ENCODE measurements at regions not wholly inside any gene's neighbourhood (a gene's known extent, or its start where the extent isn't known, plus 50 kb on each side); places are given as distances from the start of the nearest gene placed in this dataset.

DNA sequence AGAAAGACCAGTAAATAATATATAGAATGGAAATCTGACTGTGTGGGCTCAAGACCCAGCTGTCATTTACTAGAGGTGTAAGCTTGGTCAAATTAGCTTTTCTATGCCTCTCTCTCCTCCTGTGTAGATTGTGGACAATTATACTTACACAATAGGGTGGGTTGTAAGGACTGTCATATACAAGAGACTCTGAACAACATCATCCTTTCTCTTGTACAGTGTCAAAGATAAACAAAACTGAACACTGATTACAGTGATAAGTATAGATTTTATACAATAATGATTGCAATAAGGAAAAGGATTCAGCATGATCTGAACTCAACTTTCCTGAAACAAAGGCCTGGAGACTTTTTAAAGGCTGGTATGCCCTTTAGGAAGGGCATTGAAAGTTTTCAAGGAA is 429.2 kb upstream of the HS3ST1 start:
- intact Hi-C loops (cut with DNase I) = no loop called here
- Histone ChIP-seq H3K4me1 (no peaks in the 10 kb centered on the region), H3K27ac (no peak overlapping the region), H3K9me3 (peaks cover 0 to 16% (median 0%) of the 10 kb centered on the region in 11 donors), H3K27me3 (no peaks in the 10 kb centered on the region), H3K36me3 (no peaks in the 10 kb centered on the region), H3K4me3 (no peak overlapping the region)
- ATAC-seq (no peak), DNase-seq (no peak)
- TF ChIP-seq, protein P1, sequence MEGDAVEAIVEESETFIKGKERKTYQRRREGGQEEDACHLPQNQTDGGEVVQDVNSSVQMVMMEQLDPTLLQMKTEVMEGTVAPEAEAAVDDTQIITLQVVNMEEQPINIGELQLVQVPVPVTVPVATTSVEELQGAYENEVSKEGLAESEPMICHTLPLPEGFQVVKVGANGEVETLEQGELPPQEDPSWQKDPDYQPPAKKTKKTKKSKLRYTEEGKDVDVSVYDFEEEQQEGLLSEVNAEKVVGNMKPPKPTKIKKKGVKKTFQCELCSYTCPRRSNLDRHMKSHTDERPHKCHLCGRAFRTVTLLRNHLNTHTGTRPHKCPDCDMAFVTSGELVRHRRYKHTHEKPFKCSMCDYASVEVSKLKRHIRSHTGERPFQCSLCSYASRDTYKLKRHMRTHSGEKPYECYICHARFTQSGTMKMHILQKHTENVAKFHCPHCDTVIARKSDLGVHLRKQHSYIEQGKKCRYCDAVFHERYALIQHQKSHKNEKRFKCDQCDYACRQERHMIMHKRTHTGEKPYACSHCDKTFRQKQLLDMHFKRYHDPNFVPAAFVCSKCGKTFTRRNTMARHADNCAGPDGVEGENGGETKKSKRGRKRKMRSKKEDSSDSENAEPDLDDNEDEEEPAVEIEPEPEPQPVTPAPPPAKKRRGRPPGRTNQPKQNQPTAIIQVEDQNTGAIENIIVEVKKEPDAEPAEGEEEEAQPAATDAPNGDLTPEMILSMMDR (IDR thresholded peaks at IDR 0.05) = no peak

DNA sequence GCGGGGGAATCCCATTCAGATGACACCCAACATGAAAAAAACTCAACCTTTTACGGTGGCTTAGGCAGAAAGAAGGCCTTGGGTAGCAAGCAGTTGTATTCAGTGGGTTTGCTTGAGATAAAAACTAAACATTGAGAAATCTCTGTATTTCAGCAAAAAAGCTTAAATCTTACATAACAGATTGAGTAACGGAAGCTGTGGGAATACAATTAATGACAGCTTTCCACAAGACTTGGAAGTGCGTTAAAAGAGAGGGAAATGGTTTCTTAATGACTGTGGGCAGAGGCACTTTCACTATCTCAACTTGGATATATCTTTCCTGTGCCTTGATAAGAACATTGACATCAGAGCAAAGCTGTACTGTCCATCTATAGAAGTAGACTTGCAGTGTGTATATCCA is 418.5 kb upstream of the HS3ST1 start:
- DNase-seq (no peak), ATAC-seq (peak in 2 of 8 donors; percentile 37 to 61)
- WGBS, 2 donors = 58 to 70% methylated on average over 4 of the region's 4 CpGs
- peaks cover 0 to 9% (median 0%) of the 10 kb centered on the region in 9 donors for H3K4me1 ChIP-seq
- TF ChIP-seq, protein P1 (IDR thresholded peaks at IDR 0.05) = no peak
- H3K4me3 ChIP-seq = no peak overlapping the region
- intact Hi-C loops (cut with DNase I) = no loop called here
- no peaks in the 10 kb centered on the region for H3K9me3 ChIP-seq
- no peak overlapping the region for H3K27ac ChIP-seq
- H3K27me3 ChIP-seq = no peaks in the 10 kb centered on the region
- H3K36me3 ChIP-seq = no peaks in the 10 kb centered on the region

GRCh38 chr4:11843927-11844326 is 415.2 kb upstream of the HS3ST1 start:
- Histone ChIP-seq H3K27ac (no peak overlapping the region), H3K27me3 (no peaks in the 10 kb centered on the region), H3K4me1 (peaks cover 0 to 9% (median 0%) of the 10 kb centered on the region in 9 donors), H3K4me3 (no peak overlapping the region), H3K36me3 (no peaks in the 10 kb centered on the region), H3K9me3 (no peaks in the 10 kb centered on the region)
- ATAC-seq = peak in 6 of 8 donors; percentile 51 to 96 (median 80)
- DNase-seq = no peak
- 25 to 27% methylated on average over 4 of the region's 4 CpGs for WGBS, 2 donors
- intact Hi-C loops (cut with DNase I) = no loop called here
- TF ChIP-seq, protein P1 (IDR thresholded peaks at IDR 0.05) = no peak

DNA sequence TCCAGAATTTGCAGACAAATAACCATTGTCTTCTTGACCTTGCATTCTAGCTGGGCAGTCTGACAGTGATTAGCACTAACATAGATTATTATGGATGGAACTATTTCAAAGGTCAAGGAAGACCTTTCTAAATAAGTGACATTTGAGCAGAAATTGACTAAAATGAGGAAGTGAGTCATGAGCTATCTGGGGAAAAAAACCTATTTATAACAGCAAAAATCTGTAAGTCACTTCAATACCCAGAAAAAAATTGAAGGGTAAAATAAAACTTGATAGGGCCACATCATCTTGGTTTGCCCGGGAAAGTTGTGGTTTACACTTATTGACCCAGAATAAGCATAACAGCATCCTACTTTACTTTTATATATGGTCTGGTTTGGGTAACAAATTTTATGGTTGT is 414.6 kb upstream of the HS3ST1 start:
- intact Hi-C loops (cut with DNase I) = no loop called here
- Histone ChIP-seq H3K4me3 (no peak overlapping the region), H3K9me3 (no peaks in the 10 kb centered on the region), H3K27me3 (no peaks in the 10 kb centered on the region), H3K4me1 (peaks cover 0 to 9% (median 0%) of the 10 kb centered on the region in 9 donors), H3K27ac (no peak overlapping the region), H3K36me3 (no peaks in the 10 kb centered on the region)
- TF ChIP-seq, protein P1 (IDR thresholded peaks at IDR 0.05) = no peak
- no peak for ATAC-seq
- 75 to 90% methylated on average over 1 of the region's 1 CpG for WGBS, 2 donors
- no peak for DNase-seq
